RCC 7860 (cell line): ENCODE measurements at regions not wholly inside any gene's neighbourhood (a gene's known extent, or its start where the extent isn't known, plus 50 kb on each side); places are given as distances from the start of the nearest gene placed in this dataset.

Experiments used
- DNase-seq: peaks from one replicate; pipeline ENCODE4 v3.0.0-alpha.2; 2015; ENCODE audit warnings: low spot score
- FAIRE-seq: peaks from 2 replicates; lab custom pipeline; 2012; peaks lifted over from hg19 to GRCh38; lab: Jason Lieb, UNC

DNA sequence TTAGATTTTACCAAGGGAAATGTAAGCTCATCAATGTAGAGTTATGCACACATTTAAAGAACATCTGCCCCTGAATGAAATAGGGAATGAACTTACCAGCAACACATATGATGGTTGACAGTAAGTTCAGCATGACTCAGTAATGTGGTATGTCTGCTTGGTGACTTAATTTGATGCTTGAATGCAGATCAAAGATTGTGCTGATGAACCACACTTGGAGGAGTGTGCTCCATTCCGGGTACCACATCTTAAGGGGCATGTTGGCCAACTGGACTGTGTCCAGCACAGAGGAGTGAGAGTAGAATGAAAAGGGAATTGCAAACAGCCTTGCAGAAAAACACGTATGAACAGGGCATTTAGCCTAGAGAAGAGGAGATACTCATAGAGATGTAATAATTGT is 171.0 kb upstream of the RARB start:
- DNase-seq (peak; percentile 10), FAIRE-seq (no peak)

DNA sequence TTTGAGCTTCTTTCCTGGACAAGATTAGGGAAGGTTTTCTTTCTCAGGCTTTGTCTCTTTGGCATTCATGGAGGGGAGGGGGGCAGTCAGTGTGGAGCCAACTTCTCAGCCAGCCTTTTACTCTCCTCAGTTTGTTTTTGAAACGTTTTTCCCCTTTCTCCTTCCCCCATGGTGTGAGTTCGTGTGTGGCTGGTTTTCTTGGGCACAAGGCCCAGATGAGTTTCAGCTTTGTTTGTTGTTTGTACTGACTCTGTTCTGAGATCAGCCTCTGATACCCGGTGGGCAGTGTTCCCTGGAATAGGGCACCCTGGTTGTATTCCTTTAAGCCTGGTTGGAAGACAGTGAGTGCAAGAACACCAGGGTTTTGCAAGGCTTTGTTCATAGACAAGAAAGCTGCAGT is 168.2 kb upstream of the RARB start:
- DNase-seq, result no peak
- FAIRE-seq, result no peak

DNA sequence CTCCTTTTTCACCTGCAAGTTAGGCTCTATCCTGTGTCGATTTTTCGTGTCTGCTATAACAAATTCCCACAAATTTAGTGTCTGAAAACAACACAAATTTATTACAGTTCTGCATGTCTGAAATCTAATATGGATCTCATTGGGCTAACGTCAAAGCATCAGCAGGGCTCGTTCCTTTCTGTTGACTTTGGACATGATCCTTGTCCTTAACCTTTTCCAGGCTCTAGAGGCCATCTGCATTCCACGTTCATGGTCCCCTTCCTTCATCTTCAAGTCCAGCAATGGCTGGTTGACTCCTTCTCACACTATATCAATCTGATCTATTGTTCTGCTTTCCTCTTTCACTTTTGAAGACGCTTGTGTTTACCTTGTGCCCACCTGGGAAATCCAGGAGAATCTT is 165.7 kb upstream of the RARB start:
- FAIRE-seq (no peak), DNase-seq (no peak)

DNA sequence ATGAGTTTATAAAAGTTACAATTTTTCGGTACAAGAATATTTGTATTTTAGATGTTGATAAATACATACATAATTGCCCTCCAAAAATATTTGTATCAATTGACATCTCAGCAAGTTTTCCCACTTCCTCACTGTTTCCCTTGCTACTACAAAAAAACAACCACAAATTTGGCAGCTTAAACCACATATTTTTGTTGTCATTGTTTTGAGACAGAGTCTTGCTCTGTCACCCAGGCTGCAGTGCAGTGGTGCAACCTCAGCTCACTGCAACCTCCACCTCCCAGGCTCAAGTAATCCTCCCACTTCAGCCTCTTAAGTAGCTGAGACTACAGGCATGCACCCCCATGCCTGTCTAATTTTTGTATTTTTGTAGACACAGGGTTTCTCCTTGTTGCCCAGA is 162.8 kb upstream of the RARB start:
- no peak for FAIRE-seq

DNA sequence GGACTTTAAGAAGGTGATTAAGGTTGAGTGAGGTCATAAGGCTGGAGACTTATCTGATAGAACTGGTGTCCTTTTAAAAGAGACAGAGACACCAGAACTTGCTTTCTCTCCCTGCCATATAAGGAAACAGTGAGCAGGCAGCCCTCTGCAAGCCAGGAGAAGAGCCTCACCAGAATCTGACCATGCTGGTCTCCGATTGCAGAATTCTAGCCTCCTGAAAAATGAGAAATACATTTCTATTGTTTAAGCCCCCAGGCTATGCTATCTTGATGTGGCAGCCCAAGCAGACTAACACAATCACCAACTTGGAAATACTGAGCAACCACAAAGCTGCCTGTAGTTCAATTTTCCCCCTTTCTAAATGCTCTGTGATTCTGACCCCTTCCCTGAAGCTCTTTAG is 161.4 kb upstream of the RARB start:
- FAIRE-seq (no peak), DNase-seq (no peak)

More for the DNA sequence above, 162.8 kb upstream of the RARB start:
- no peak for DNase-seq

DNA sequence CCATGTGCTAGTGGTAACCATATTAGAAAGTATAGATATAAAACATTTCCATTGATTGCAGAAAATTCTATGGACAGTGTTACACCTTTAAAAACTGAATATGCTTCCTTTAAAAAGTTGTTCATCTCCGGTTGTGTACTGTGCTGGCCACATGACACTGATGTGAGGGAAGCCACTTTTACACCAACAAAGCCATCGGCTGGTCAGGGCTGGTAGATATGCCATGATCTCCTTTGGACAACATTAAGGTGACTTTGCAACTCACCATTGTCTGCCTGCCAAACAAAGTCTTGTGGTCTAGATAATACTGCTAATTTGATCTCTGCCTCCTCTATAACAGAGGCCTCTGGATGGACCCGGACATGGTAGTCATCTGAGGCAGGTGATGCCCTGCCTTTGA is 156.0 kb upstream of the RARB start:
- no peak for FAIRE-seq

DNA sequence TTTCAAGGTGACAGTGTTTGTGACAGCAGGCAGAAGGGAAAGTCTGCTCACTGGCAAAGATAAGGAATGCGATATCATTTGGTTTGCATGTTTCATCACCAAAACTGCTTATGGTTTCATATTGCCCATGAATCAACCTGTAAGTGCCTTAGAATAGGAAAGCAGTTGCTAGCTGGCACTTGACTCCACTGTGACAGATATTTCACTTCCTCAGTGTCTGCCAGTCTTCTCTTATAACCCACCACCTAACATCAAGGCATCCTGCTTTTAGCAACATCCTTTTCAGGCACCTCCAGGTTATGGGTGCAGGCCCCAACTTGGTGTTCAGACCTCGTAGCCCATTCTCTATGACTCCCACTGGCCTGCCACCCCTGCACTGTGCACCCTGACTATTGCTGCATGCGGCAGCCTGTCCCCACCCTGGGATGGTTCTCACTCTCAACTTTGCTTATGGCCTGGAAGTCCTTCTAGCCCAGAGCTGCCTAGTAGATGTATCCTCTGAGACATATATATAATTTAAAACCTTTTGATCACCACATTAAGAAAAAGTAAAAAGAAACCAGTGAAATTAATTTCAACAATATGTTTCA is 154.4 kb upstream of the RARB start:
- FAIRE-seq, result no peak
- DNase-seq, result no peak

More for the DNA sequence above, 156.0 kb upstream of the RARB start:
- DNase-seq, result no peak

DNA sequence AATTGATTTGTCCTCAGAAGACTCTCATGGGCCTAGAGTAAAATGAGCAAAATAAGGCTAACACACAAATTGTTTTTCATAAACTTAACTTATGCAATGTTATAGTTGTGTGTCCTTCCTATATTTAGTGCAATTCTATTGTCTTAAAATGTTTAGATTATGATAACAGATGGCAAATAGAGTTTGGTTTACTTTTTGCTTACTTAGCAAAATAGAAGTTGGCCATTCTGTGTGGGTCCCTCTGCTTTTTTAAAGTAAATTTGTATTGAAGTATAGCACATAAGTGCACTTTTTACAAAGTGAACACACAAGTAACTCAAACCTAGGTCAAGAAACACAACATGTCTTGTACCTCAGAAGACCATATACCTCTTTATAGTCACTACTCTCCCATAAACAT is 150.6 kb upstream of the RARB start:
- FAIRE-seq, result no peak
- no peak for DNase-seq

DNA sequence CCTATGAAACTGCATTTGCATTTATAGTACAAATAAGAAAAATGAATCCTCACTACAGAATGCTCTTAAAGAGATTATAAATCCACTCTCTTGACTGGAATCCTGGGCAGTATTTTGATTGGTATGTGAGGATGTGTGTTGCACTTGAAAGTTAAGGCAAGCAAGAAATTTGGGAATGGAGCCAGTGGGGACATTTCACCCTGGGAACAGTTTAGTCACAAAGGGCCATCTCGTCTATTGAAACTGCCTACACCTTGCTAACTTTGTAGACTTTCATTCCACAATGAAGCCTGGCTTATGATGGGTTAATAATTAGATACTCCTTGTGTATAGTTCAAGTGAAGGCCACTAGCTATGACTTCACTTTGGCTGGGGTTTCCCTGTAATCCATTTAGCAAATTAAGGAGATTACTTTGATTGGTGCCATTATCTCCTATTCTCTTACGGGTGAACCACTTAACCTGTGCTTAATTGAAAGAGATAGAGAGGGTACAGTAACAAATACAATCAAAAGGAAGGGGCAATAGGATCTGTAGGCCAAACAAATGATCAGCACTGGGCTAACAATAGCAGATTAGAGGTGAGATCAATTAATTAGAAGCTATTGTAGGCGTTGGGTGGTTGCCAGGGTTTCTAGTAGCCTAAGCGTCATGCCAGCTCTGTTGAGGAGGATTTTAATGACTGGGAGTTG is 146.9 kb upstream of the RARB start:
- no peak for DNase-seq
- FAIRE-seq, result no peak

DNA sequence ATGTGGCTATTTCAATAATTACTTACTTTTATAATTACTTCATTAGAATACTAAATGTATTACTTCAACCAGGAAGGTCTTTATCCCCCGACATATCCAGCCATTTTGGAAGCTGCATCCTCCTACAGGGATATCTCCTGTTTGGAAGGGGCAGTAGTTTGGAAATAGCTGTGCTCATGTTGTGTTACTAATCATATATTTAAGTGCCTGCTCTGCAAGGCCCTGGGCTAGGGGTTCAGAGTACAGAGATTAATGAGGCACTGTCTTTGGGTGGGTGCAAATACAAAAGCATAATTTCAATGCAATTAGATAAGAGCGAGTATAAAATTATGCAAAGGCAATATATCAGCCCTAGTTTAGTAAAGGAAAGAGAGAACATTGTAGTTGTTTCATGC is 146.3 kb upstream of the RARB start:
- FAIRE-seq, result no peak
- no peak for DNase-seq

DNA sequence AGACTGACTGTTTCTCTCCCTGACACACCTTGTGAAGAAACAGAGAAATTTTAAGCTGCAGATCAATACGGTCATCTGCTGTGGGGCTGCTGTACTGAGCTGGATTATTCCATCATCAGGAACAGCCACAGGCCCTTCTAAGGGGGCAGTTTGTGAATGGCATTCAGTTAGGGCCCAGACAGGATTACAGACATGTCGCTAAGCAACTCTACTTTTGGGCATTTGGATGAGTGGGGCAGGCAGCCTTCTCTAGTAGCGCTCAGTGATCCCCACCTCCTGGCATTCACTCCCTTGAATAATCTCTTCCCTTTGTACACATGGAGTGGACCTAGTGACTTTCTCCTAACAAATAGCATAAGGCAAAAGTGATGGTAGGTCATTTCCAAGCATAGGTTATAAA is 144.4 kb upstream of the RARB start:
- no peak for DNase-seq

DNA sequence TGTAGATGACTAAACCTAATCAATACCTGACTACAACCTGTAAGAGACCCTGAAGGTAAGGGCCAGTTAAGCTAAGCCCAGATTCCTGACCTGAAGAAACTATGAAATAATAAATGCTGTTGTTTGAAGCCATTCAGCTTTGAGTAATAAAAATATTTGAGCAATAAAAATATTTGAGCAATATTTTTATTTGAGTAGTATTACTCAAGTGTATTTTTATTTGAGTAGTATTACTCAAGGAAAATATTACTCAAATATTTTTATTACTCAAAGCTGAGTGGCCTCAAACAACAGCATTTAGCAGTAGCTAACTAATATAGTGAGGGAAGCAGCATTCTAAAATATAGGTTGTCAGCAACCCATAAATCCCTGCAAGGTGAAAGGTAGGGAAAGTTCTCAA is 143.8 kb upstream of the RARB start:
- no peak for FAIRE-seq
- no peak for DNase-seq

More for the DNA sequence above, 144.4 kb upstream of the RARB start:
- no peak for FAIRE-seq

DNA sequence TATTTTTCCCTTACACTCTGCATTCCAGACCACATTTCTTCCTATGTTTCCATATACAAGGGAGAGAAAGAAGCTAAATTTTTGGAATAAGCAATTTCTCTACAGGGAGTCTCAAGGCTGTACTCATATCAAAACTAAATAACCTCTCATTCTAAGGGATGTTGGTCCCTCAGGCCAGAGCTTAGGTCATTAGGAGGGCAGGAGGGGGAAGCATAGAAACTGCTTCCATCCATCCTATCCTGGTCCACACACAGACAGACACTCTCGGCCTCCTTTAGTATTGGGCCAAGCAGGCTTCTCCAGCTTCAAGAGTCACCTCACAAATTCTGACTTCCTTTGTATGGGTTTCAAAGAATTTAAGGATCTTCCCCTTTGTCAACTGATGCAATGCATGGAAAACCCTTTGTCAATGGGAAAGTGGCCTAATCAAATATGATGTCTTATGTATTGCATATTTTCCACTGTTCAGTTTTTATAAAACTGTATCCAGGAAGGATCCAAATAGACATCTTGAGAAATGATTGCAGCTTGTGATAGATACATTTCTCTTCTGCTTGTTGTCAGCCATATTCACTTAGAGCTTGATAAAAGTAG is 140.7 kb upstream of the RARB start:
- no peak for FAIRE-seq
- DNase-seq, result no peak

DNA sequence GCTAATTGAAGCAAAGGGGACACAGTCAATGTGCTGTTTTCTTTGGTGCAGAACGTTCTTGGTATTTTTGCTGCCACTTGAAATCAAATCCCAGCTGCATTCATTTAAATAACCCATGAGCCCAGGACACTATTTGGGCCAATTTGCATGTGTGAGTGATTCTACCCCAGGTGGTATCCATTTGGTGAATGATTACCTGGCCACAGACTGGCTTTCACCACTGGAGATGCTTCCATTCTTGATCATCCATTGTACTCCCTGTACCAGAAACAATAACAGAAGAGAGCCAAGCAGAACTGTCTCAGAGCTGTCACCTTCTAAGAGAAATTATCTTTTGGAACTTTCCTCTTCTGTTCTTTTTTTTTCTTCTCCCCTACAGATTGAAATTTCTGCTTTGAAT is 139.7 kb upstream of the RARB start:
- FAIRE-seq (no peak), DNase-seq (no peak)

DNA sequence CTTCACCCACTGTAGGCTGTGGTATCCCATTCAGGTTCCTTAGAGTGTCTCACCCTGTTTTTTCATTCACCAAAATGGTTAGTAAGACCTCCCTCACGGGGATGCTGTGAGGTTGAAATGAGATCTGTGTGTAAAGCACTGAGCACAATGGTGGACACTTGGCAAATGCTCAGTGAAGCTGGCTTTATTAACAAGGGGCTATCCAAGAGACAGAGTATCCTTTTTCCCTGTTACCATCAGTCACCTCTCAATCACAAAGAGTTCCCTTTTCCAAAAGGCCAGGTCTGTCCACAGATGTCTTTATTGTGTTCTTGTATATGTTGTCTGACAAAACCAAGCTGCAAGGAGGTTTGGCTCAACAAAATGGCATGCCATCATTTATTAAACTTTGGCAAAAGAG is 138.9 kb upstream of the RARB start:
- DNase-seq (no peak), FAIRE-seq (no peak)

DNA sequence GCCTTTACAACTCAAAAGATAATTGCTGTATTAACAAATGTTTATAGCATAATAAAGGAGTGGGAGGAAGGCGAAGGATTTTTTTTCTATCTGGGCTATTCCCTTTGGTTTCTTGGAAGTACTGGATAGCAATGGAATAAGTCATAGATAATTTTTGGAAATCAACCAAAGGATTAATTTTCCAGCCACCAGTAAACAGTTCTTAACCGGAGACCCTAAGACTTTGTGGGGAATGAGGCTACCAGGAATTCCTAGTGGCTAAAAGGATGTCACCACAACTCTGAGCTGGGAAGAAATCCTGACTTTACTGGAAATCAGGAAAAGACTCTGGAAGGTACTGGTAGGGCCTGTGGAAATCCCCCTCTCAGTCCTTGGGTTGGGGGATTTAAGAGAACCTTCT is 138.4 kb upstream of the RARB start:
- no peak for FAIRE-seq

DNA sequence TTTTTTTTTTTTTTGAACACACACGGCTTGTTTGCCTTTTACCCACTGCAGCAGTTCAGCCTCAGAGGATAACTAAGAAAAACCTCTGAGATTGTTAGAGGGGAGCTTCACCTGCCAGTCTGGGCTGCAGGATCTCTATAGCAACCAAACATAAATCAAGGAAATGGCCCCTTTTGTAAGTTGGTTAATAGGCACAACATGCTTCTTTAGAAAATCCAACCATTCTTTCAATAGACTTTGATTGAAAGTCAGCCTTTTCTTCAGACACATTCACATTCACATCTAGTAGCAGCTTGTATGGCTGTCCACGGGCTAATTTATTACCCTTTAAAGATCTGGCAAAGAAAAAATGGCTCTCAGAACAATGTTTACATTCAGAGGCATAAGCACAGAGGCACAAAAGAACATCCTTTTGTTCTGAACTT is 136.6 kb upstream of the RARB start:
- FAIRE-seq (no peak), DNase-seq (no peak)

More for the DNA sequence above, 138.4 kb upstream of the RARB start:
- DNase-seq, result no peak

DNA sequence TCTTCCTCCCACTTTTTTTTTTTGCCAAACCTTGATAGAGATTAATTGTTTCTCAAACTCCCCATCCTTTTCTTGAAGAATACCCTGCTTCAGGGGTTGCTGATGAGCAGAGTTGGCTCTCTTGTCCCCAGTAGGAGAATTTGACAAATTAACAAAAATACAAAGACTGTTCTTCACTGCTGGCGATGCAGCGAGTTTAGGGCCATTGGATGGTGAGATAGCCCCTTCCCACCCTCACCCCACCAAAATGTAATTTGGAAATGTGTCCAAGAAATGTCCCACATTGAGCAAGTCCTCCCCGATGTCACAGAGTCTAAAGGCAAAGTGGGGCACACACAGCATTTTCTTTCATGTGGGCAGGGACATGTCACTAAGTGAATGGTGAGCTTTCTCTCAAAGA is 136.0 kb upstream of the RARB start:
- no peak for DNase-seq
- FAIRE-seq, result no peak

DNA sequence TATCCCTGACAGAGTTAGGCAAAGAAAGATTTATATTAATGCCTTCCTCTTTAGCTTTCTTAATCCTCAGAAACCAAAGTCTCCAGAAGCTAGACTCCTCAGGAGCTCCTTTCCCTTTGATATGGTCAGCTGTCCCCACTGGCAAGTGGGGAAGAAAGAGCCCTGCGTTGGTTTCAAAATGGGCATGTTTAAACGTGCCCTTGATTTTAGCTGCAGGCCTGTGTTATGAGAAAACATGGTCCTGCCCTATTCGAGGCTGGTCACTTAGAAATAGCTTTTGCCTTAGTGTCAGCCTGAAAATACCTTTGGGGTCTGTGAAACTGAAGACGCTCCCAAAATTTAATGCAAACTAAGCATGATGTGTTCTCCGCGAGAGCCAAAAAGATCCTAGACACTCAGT is 135.5 kb upstream of the RARB start:
- FAIRE-seq (no peak), DNase-seq (no peak)

DNA sequence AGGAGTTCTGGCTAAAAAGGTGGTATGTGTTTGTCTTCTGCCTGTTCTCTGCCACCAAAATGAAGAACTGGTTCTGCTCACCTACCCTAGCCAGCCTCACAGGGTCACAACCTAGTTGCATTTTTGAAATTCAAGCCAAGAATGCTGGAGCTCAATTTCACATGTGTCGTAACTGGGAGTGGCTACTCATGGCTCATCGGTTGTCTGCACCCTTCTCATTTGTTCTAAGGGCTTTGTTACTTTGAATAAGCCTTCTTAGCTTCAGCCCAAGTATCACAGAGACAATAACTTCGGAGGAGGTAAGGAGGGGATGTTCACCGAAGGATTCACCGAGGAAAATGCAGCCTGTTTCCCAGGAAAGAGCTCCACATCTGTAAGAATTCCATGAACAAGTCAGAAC is 134.3 kb upstream of the RARB start:
- FAIRE-seq (no peak), DNase-seq (no peak)

DNA sequence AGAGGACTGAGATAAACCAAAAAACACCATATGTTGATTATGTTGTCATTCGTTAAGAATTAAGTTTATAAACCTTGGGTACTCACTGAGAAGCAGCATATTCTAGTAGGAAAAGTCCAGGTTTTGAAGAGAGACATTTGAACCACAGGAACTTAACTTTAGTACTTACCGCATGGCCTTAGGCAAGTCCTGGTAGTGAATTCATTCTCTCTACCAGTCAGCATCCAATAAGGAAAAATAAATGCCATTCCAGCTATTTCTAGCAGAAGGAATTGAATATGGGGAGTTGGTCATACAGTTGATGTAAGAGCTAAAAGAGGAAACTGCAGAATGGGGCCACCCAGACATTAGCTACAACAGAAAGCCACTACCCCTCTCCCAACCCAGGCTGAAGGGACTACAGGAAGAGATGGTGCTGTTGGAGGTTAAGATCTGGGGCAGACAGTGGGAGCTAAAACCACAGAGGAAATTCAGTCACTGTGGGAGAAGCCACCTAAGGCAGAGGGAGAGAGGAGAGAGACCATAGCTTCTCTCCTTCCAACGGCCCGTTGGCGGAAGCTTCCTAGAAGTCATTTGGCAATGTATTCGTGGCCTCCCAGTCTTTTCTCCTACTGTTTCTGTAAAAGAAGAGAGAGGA is 133.8 kb upstream of the RARB start:
- DNase-seq (no peak), FAIRE-seq (no peak)
